GM19025 (cell line): ENCODE measurements at regions not wholly inside any gene's neighbourhood (a gene's known extent, or its start where the extent isn't known, plus 50 kb on each side); places are given as distances from the start of the nearest gene placed in this dataset.
"Not testable (repeated sequence)": the region's sequence is repeated elsewhere in the genome, so short reads cannot be mapped to it uniquely, and the experiment has no call there.

Source experiments
- ATAC-seq: cut with Tn5 transposase; IDR thresholded peaks from one replicate; pipeline ENCODE4 v1.9.1; 2021; ENCODE audit warnings: mild to moderate bottlenecking, low read depth, moderate library complexity; ENCODE audit not compliant: unreplicated experiment

- ATAC-seq = no peak
Observed at GRCh38 chr4:12961713-12962112, 522.4 kb downstream of the RAB28 start.

DNA sequence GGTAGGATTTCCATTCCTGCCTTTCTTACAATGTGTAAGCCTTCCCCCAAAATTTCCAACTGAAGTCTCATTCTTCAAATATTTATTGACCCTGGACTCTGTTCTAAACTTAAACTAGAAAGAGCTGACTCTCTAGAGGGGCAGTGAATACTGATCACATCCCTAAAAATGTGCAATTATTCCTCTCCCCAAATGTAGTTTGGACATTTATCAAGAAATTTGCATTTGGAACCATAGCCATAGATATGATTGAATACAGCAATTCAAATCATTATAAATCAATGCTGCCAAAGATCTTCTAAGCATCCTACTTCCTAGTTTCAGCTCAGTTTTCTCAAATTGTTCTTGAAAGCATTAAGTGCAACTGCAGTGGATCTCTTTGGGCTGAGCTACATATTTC is 525.7 kb downstream of the RAB28 start:
- no peak for ATAC-seq

DNA sequence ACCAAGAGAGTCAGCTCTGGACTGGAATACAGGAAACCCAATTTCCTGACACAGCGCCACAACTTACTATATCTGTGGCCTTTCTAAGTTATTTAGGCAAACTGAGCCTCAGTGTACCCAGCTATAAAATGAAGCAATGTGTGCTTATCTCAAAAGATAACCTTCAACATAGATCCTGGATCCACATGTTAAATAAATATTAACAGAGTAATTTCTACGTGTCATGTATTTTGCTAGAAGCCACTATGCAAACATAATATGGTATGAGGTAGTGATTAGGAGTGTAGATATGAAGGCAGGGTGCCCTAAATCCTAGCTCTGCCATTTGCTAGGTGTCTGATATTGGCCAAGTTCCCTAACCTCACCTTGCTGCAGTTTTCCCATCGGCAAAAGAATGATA is 527.0 kb downstream of the RAB28 start:
- ATAC-seq = no peak

GRCh38 chr4:12956026-12956425 is 528.1 kb downstream of the RAB28 start:
- no peak for ATAC-seq

GRCh38 chr4:12949719-12950490 is 534.2 kb downstream of the RAB28 start:
- ATAC-seq = no peak

DNA sequence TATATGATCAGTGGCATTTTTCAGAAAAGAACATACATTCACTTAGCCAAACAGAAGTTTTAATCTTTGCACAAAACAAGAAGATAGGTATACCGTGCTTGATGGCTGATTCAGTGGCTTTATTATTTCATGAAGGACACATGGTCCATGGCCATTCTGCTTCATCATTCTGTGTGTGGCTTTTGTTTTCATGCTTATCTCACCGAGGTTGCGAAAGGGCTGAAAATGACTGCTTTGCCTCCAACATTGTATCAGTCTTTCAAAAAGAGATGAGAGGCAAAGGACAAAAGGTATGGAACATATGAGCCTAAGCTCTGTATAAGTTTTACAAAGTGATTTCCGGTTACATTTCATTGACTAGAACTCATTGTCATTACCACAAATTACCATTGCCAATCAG is 541.1 kb downstream of the RAB28 start:
- ATAC-seq = no peak

- ATAC-seq = no peak
Observed at GRCh38 chr4:12933760-12934221, 550.3 kb downstream of the RAB28 start.

GRCh38 chr4:12932203-12932788 is 551.8 kb downstream of the RAB28 start:
- no peak for ATAC-seq

GRCh38 chr4:12929784-12930183 is 554.4 kb downstream of the RAB28 start:
- no peak for ATAC-seq

DNA sequence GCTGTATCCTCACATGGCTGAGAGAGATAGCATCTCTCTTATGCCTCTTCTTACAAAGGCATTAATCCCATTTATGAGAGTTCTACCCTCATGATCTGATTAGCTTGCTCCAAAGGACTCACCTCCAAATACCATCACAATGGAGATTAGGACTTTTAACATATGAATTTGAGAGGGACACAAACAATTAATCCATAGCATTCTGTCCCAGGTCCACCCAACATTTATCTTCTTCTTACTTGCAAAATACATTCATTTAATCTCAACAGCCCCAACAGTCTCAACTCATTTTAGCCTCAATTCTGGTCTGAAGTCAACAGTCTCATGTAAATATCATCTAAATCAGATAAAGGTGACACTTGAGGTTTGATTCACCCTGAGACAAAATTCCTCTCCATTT is 555.4 kb downstream of the RAB28 start:
- ATAC-seq = no peak

DNA sequence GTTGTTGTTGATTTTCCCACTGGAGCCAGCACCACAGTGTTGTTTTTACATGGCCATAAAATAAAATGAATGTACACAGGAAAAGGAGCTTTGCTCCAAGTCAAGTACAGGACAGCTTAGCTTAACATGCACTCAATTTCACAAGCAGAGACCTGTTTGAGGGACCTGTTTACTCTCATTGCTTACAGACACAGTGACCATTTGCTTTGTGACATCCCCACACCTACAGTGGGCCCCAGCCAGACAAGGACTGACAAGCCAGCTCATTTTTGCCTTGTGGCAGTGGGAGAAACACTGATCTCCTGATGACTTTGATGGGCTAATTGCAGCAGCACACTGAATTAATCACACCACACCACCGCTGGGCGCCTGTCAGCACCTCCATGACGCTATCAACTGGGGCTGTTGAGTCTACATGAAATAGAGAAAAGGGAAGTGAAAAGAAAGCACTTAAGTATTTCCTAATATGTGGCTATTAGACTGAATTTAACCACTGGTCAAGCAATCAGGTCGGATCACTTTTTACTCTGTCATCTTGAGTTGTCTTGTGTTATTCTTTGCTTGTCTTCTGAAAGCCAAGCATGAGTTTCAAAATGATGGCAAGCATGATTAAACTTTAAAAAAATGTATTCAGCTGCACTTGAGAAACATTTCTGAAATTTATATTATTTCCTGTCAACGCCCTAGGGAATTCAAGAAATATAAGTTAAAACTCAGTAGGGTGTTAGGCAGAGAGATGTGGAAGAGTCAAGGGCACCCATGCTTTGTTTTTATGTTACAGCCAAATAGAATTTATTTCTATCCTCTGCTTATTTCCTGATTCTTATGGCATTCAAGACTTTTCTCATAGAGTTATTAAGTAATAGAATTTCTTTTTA is 557.7 kb downstream of the RAB28 start:
- no peak for ATAC-seq

DNA sequence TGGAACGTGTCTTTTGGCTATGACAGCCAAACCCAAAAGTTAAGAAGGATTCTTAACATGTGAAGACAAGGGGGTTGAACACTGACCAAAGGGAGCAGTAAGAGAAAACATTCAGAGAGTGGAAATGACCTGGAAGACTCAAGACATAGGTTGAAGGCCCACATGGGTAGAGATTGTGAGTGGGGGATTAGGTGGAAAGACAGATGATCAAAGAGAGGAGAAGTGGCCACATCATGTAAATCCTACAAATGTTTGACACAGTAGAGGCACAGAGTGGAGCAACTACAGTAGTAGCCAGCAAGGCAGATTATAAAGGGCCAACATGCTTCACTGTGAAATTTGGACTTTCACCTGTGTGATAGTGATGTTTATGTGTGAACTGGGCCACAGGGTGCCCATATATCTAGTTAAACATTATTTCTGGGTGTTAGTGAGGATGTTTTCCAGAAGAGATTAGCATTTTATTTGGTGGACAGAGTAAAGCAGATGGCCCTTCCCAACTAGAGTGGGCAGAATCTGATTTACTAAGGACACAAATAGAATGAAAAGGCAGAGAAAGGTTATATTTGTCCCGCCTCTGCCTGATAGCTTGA is 559.3 kb downstream of the RAB28 start:
- ATAC-seq = no peak

DNA sequence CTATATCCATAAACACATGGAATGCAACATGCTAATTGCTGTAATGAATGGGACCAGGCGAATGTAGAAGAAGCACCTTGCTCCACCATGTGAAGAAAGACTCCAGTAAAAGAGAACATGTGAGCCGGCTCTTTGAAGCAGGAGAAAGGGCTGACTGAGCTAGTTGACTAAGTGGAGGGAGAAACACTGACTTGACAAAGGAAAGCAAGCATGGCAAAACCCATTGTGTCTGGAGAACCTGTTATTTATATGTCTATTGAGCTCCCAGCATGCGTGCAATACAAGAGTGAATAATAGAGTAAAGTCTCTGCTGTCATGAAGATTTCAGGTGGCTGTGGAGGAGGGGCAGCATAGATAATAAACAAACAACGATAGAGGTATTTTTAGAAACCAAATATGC is 559.9 kb downstream of the RAB28 start:
- no peak for ATAC-seq

DNA sequence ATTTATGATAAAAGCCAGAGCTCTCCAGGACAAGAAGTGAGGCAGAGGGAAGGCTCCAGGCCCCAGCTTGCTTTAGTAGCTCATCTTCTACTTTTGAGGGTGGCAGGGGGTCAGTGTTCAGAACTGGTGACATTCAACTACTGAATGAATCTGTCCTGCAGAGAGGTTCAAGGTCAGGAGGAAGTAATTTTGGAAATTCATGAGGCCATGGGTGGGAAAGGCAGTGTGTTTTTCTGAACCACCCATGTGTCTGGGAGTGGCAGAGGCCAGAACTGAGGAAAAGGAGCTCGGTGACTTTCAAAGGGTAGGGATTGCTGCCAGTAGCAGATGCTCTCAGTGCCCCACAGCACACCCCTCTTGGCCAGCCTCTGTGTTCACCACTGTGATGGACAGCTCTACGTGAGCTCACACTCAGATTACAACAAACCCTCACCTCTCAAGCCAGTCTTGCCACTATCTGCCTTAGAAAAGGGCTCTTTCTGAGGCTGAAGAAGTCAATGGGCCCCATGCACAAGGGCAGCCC is 571.2 kb downstream of the RAB28 start:
- no peak for ATAC-seq

DNA sequence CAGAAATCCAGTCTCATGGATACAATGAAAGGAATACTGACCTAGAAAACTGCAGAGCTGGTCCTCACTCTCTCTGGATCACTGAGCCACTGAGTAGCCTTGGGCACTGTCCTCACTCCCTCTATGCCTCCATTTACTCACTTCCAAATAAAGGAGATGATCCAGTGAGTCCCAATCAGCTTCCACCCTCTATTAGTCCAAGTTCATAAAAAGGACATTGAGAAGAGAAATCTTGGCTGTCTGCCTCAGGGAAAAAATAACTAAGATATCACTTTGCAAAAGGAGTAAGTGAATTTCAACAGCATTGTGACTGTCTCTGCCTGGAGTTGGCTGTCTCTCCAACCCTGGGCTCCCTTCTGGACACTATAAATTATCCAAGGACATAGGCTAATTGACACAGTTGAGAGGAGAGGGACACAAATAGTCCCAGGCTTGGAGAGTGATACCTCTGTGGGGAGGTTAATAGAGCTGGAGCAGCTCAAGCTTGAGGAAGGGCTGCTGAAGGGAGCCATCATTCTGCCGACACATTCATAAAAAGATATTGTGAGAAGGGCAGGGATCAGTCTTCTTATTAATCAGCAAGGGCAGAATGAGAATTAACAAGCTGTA is 572.3 kb downstream of the RAB28 start:
- ATAC-seq = no peak

DNA sequence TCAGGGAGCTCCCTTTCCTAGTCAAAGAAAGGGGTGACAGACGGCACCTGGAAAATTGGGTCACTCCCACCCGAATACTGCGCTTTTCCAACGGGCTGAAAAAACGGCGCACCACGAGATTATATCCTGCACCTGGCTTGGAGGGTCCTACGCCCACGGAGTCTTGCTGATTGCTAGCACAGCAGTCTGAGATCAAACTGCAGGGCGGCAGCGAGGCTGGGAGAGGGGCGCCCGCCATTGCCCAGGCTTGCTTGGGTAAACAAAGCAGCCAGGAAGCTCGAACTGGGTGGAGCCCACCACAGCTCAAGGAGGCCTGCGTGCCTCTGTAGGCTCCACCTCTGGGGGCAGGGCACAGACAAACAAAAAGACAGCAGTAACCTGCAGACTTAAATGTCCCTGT is 580.5 kb downstream of the RAB28 start:
- ATAC-seq = not testable (repeated sequence)

- no peak for ATAC-seq
Observed at GRCh38 chr4:12902735-12903134, 581.4 kb downstream of the RAB28 start.

GRCh38 chr4:12897954-12898353 is 586.2 kb downstream of the RAB28 start:
- no peak for ATAC-seq

- no peak for ATAC-seq
Observed at GRCh38 chr4:12894062-12894461, 590.1 kb downstream of the RAB28 start.

DNA sequence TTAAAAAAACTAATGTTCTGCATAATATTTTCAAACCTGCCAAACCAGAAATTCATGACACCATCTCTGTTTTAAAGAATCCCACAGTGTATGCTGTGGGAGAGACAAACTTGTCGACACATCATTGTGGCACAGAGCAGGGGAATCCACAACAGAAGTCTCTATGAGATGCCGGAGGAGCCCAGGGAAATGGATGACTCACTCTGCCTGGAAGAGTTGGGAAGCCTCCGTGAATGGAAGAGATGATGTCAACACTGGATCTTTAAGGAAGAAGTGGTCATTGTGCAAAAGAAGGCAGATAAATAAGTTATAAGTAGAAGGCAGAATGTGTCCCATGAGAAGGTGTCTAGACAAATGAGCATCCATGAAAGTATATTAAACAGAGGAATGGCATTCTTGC is 595.1 kb downstream of the RAB28 start:
- no peak for ATAC-seq
